ENCODE measurements at regions not wholly inside any gene's neighbourhood (a gene's known extent, or its start where the extent isn't known, plus 50 kb on each side); places are given as distances from the start of the nearest gene placed in this dataset.
"Not testable (repeated sequence)": the region's sequence is repeated elsewhere in the genome, so short reads cannot be mapped to it uniquely, and the experiment has no call there.

GRCh38 chr4:57371671-57372070, 261.5 kb upstream of the IGFBP7 start:
- no peaks in the 10 kb centered on the region for H3K4me1 ChIP-seq (ENCODE audit: control insufficient read depth, insufficient read depth, low read length)
- no peak overlapping the region for H3K9ac ChIP-seq (ENCODE audit: low read depth, low read length)
- H3K27me3 ChIP-seq (ENCODE audit: control insufficient read depth, insufficient read depth, low read length): no peaks in the 10 kb centered on the region
- no peaks in the 10 kb centered on the region for H3K36me3 ChIP-seq (ENCODE audit: control insufficient read depth, insufficient read depth, low read length)
- no peaks in the 10 kb centered on the region for H3K9me3 ChIP-seq (ENCODE audit: control insufficient read depth, insufficient read depth, low read length)
- no peak overlapping the region for H3K4me3 ChIP-seq (ENCODE audit: low read depth, low read length)

- no peak overlapping the region for H3K4me3 ChIP-seq (ENCODE audit: low read depth, low read length)
- no peak overlapping the region for H3K9ac ChIP-seq (ENCODE audit: low read depth, low read length)
- no peaks in the 10 kb centered on the region for H3K27me3 ChIP-seq (ENCODE audit: control insufficient read depth, insufficient read depth, low read length)
- H3K9me3 ChIP-seq (ENCODE audit: control insufficient read depth, insufficient read depth, low read length): no peaks in the 10 kb centered on the region
- H3K36me3 ChIP-seq (ENCODE audit: control insufficient read depth, insufficient read depth, low read length): no peaks in the 10 kb centered on the region
- no peaks in the 10 kb centered on the region for H3K4me1 ChIP-seq (ENCODE audit: control insufficient read depth, insufficient read depth, low read length)
These were observed 260.5 kb upstream of the IGFBP7 start for GRCh38 chr4:57370691-57371090.

GRCh38 chr4:57369446-57369845, 259.3 kb upstream of the IGFBP7 start:
- no peak overlapping the region for H3K4me3 ChIP-seq (ENCODE audit: low read depth, low read length)
- no peaks in the 10 kb centered on the region for H3K36me3 ChIP-seq (ENCODE audit: control insufficient read depth, insufficient read depth, low read length)
- no peaks in the 10 kb centered on the region for H3K27me3 ChIP-seq (ENCODE audit: control insufficient read depth, insufficient read depth, low read length)
- H3K9ac ChIP-seq (ENCODE audit: low read depth, low read length): no peak overlapping the region
- H3K9me3 ChIP-seq (ENCODE audit: control insufficient read depth, insufficient read depth, low read length): no peaks in the 10 kb centered on the region
- H3K4me1 ChIP-seq (ENCODE audit: control insufficient read depth, insufficient read depth, low read length): no peaks in the 10 kb centered on the region

- H3K27me3 ChIP-seq (ENCODE audit: control insufficient read depth, insufficient read depth, low read length): no peaks in the 10 kb centered on the region
These were observed 254.1 kb upstream of the IGFBP7 start for GRCh38 chr4:57364255-57364654.

GRCh38 chr4:57363346-57363745, 253.2 kb upstream of the IGFBP7 start:
- H3K9me3 ChIP-seq (ENCODE audit: control insufficient read depth, insufficient read depth, low read length): no peaks in the 10 kb centered on the region
- no peaks in the 10 kb centered on the region for H3K36me3 ChIP-seq (ENCODE audit: control insufficient read depth, insufficient read depth, low read length)
- H3K4me1 ChIP-seq (ENCODE audit: control insufficient read depth, insufficient read depth, low read length): no peaks in the 10 kb centered on the region
- no peaks in the 10 kb centered on the region for H3K27me3 ChIP-seq (ENCODE audit: control insufficient read depth, insufficient read depth, low read length)
- no peak overlapping the region for H3K4me3 ChIP-seq (ENCODE audit: low read depth, low read length)
- H3K9ac ChIP-seq (ENCODE audit: low read depth, low read length): no peak overlapping the region

More at GRCh38 chr4:57364255-57364654, 254.1 kb upstream of the IGFBP7 start:
- no peaks in the 10 kb centered on the region for H3K4me1 ChIP-seq (ENCODE audit: control insufficient read depth, insufficient read depth, low read length)
- H3K36me3 ChIP-seq (ENCODE audit: control insufficient read depth, insufficient read depth, low read length): no peaks in the 10 kb centered on the region
- H3K4me3 ChIP-seq (ENCODE audit: low read depth, low read length): no peak overlapping the region
- H3K9me3 ChIP-seq (ENCODE audit: control insufficient read depth, insufficient read depth, low read length): no peaks in the 10 kb centered on the region
- H3K9ac ChIP-seq (ENCODE audit: low read depth, low read length): no peak overlapping the region

- H3K27me3 ChIP-seq (ENCODE audit: control insufficient read depth, insufficient read depth, low read length): no peaks in the 10 kb centered on the region
- no peaks in the 10 kb centered on the region for H3K4me1 ChIP-seq (ENCODE audit: control insufficient read depth, insufficient read depth, low read length)
- H3K9ac ChIP-seq (ENCODE audit: low read depth, low read length): no peak overlapping the region
- H3K9me3 ChIP-seq (ENCODE audit: control insufficient read depth, insufficient read depth, low read length): no peaks in the 10 kb centered on the region
- no peaks in the 10 kb centered on the region for H3K36me3 ChIP-seq (ENCODE audit: control insufficient read depth, insufficient read depth, low read length)
- no peak overlapping the region for H3K4me3 ChIP-seq (ENCODE audit: low read depth, low read length)
These were observed 250.5 kb upstream of the IGFBP7 start for GRCh38 chr4:57360681-57361080.

GRCh38 chr4:57355101-57355665, 245.0 kb upstream of the IGFBP7 start:
- H3K4me1 ChIP-seq (ENCODE audit: control insufficient read depth, insufficient read depth, low read length): no peaks in the 10 kb centered on the region
- H3K9ac ChIP-seq (ENCODE audit: low read depth, low read length): no peak overlapping the region
- H3K36me3 ChIP-seq (ENCODE audit: control insufficient read depth, insufficient read depth, low read length): no peaks in the 10 kb centered on the region
- H3K4me3 ChIP-seq (ENCODE audit: low read depth, low read length): no peak overlapping the region
- no peaks in the 10 kb centered on the region for H3K9me3 ChIP-seq (ENCODE audit: control insufficient read depth, insufficient read depth, low read length)
- H3K27me3 ChIP-seq (ENCODE audit: control insufficient read depth, insufficient read depth, low read length): no peaks in the 10 kb centered on the region

GRCh38 chr4:57351731-57352130, 241.5 kb upstream of the IGFBP7 start:
- H3K36me3 ChIP-seq (ENCODE audit: control insufficient read depth, insufficient read depth, low read length): no peaks in the 10 kb centered on the region
- no peaks in the 10 kb centered on the region for H3K27me3 ChIP-seq (ENCODE audit: control insufficient read depth, insufficient read depth, low read length)
- no peak overlapping the region for H3K9ac ChIP-seq (ENCODE audit: low read depth, low read length)
- no peak overlapping the region for H3K4me3 ChIP-seq (ENCODE audit: low read depth, low read length)
- no peaks in the 10 kb centered on the region for H3K4me1 ChIP-seq (ENCODE audit: control insufficient read depth, insufficient read depth, low read length)
- no peaks in the 10 kb centered on the region for H3K9me3 ChIP-seq (ENCODE audit: control insufficient read depth, insufficient read depth, low read length)

GRCh38 chr4:57344296-57344695, 234.1 kb upstream of the IGFBP7 start:
- Histone ChIP-seq H3K9me3 (ENCODE audit: control insufficient read depth, insufficient read depth, low read length) (no peaks in the 10 kb centered on the region), H3K27me3 (ENCODE audit: control insufficient read depth, insufficient read depth, low read length) (no peaks in the 10 kb centered on the region), H3K4me3 (ENCODE audit: low read depth, low read length) (no peak overlapping the region), H3K4me1 (ENCODE audit: control insufficient read depth, insufficient read depth, low read length) (peaks cover 10% of the 10 kb centered on the region), H3K36me3 (ENCODE audit: control insufficient read depth, insufficient read depth, low read length) (no peaks in the 10 kb centered on the region), H3K9ac (ENCODE audit: low read depth, low read length) (no peak overlapping the region)

GRCh38 chr4:57342411-57342810, 232.2 kb upstream of the IGFBP7 start:
- Histone ChIP-seq H3K36me3 (ENCODE audit: control insufficient read depth, insufficient read depth, low read length) (no peaks in the 10 kb centered on the region), H3K4me3 (ENCODE audit: low read depth, low read length) (no peak overlapping the region), H3K4me1 (ENCODE audit: control insufficient read depth, insufficient read depth, low read length) (peaks cover 10% of the 10 kb centered on the region), H3K27me3 (ENCODE audit: control insufficient read depth, insufficient read depth, low read length) (no peaks in the 10 kb centered on the region), H3K9me3 (ENCODE audit: control insufficient read depth, insufficient read depth, low read length) (no peaks in the 10 kb centered on the region), H3K9ac (ENCODE audit: low read depth, low read length) (no peak overlapping the region)

GRCh38 chr4:57338861-57339260, 228.7 kb upstream of the IGFBP7 start:
- H3K36me3 ChIP-seq (ENCODE audit: control insufficient read depth, insufficient read depth, low read length); H3K9me3 ChIP-seq (ENCODE audit: control insufficient read depth, insufficient read depth, low read length); H3K27me3 ChIP-seq (ENCODE audit: control insufficient read depth, insufficient read depth, low read length); H3K4me1 ChIP-seq (ENCODE audit: control insufficient read depth, insufficient read depth, low read length); H3K9ac ChIP-seq (ENCODE audit: low read depth, low read length); H3K4me3 ChIP-seq (ENCODE audit: low read depth, low read length): not testable (repeated sequence)

GRCh38 chr4:57333684-57334083, 223.5 kb upstream of the IGFBP7 start:
- Histone ChIP-seq H3K4me3 (ENCODE audit: low read depth, low read length) (no peak overlapping the region), H3K9ac (ENCODE audit: low read depth, low read length) (no peak overlapping the region), H3K4me1 (ENCODE audit: control insufficient read depth, insufficient read depth, low read length) (no peaks in the 10 kb centered on the region), H3K9me3 (ENCODE audit: control insufficient read depth, insufficient read depth, low read length) (no peaks in the 10 kb centered on the region), H3K36me3 (ENCODE audit: control insufficient read depth, insufficient read depth, low read length) (no peaks in the 10 kb centered on the region), H3K27me3 (ENCODE audit: control insufficient read depth, insufficient read depth, low read length) (no peaks in the 10 kb centered on the region)

All from iPS-15b (cell line).